HG03439 (cell line): ENCODE measurements at regions not wholly inside any gene's neighbourhood (a gene's known extent, or its start where the extent isn't known, plus 50 kb on each side); places are given as distances from the start of the nearest gene placed in this dataset.

ENCODE experiments used
- ATAC-seq: cut with Tn5 transposase; IDR thresholded peaks from one replicate; pipeline ENCODE4 v1.9.1; 2021; ENCODE audit warnings: mild to moderate bottlenecking, moderate library complexity; ENCODE audit not compliant: unreplicated experiment

GRCh38 chr4:18247189-18247588 is 225.6 kb upstream of the LCORL start:
- no peak for ATAC-seq

GRCh38 chr4:18242919-18243693 is 221.6 kb upstream of the LCORL start:
- no peak for ATAC-seq

GRCh38 chr4:18241727-18242126 is 220.2 kb upstream of the LCORL start:
- no peak for ATAC-seq

GRCh38 chr4:18234108-18234507 is 212.6 kb upstream of the LCORL start:
- no peak for ATAC-seq

GRCh38 chr4:18231726-18232125 is 210.2 kb upstream of the LCORL start:
- no peak for ATAC-seq

GRCh38 chr4:18227880-18228279 is 206.3 kb upstream of the LCORL start:
- no peak for ATAC-seq

GRCh38 chr4:18214411-18215055 is 193.0 kb upstream of the LCORL start:
- ATAC-seq = no peak

GRCh38 chr4:18213576-18214198 is 192.1 kb upstream of the LCORL start:
- ATAC-seq = no peak

- ATAC-seq = no peak
Measured at GRCh38 chr4:18209448-18209847, 187.9 kb upstream of the LCORL start.

- no peak for ATAC-seq
Measured at GRCh38 chr4:18203966-18204365, 182.4 kb upstream of the LCORL start.

GRCh38 chr4:18202486-18202885 is 180.9 kb upstream of the LCORL start:
- ATAC-seq = no peak

GRCh38 chr4:18201885-18202284 is 180.3 kb upstream of the LCORL start:
- ATAC-seq = no peak

GRCh38 chr4:18198653-18199052 is 177.1 kb upstream of the LCORL start:
- no peak for ATAC-seq

- no peak for ATAC-seq
Measured at GRCh38 chr4:18197467-18197866, 175.9 kb upstream of the LCORL start.

- ATAC-seq = no peak
Measured at GRCh38 chr4:18194278-18194677, 172.7 kb upstream of the LCORL start.

- no peak for ATAC-seq
Measured at GRCh38 chr4:18192901-18193300, 171.3 kb upstream of the LCORL start.

- no peak for ATAC-seq
Measured at GRCh38 chr4:18185491-18185890, 163.9 kb upstream of the LCORL start.

GRCh38 chr4:18180892-18181291 is 159.3 kb upstream of the LCORL start:
- no peak for ATAC-seq

- ATAC-seq = no peak
Measured at GRCh38 chr4:18180122-18180521, 158.6 kb upstream of the LCORL start.

GRCh38 chr4:18171896-18172295 is 150.3 kb upstream of the LCORL start:
- ATAC-seq = no peak

- no peak for ATAC-seq
Measured at GRCh38 chr4:18167831-18168230, 146.3 kb upstream of the LCORL start.

GRCh38 chr4:18166925-18167324 is 145.4 kb upstream of the LCORL start:
- ATAC-seq = no peak
